ENCODE measurements at regions not wholly inside any gene's neighbourhood (a gene's known extent, or its start where the extent isn't known, plus 50 kb on each side); places are given as distances from the start of the nearest gene placed in this dataset.

DNA sequence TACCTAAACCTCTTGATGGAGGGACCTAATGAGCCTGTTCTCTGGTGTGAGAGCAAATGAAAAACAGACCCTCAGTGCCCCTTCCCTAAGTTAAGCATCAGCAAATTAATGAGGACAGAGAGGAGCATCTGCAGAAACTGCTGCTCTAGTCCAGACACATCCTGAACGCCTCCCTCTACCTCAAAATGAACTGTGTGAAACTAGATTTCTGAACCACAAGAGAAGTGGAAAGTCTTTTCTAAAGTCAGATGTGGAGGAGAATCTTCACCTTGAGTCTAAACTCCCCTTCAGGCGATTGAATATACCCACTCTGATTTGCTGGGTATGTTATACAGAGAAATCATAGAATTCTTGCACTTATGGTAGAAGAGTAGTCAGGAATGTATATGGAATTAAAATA lies 104.4 kb upstream of the AMZ2 start:
- TF ChIP-seq, protein P1, sequence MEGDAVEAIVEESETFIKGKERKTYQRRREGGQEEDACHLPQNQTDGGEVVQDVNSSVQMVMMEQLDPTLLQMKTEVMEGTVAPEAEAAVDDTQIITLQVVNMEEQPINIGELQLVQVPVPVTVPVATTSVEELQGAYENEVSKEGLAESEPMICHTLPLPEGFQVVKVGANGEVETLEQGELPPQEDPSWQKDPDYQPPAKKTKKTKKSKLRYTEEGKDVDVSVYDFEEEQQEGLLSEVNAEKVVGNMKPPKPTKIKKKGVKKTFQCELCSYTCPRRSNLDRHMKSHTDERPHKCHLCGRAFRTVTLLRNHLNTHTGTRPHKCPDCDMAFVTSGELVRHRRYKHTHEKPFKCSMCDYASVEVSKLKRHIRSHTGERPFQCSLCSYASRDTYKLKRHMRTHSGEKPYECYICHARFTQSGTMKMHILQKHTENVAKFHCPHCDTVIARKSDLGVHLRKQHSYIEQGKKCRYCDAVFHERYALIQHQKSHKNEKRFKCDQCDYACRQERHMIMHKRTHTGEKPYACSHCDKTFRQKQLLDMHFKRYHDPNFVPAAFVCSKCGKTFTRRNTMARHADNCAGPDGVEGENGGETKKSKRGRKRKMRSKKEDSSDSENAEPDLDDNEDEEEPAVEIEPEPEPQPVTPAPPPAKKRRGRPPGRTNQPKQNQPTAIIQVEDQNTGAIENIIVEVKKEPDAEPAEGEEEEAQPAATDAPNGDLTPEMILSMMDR (conservative IDR thresholded peaks at IDR 0.05; ENCODE audit: low read depth, low read length) = no peak
- TF ChIP-seq EZH2 (IDR thresholded peaks at IDR 0.05; ENCODE audit: borderline replicate concordance, low read depth, low read length, poor library complexity, severe bottlenecking) = no peak
